ENCODE measurements at regions not wholly inside any gene's neighbourhood (a gene's known extent, or its start where the extent isn't known, plus 50 kb on each side); places are given as distances from the start of the nearest gene placed in this dataset.

GRCh38 chr7:16015981-16016380, 329.5 kb upstream of the MEOX2 start:
- no peak for TF ChIP-seq Cebpa-rat (IDR thresholded peaks at IDR 0.05)
- H3K27ac ChIP-seq: no peak overlapping the region
- no peaks in the 10 kb centered on the region for H3K9me3 ChIP-seq (replicated peaks in 1 of 11)
- H3K4me1 ChIP-seq: no peaks in the 10 kb centered on the region
- H3K9ac ChIP-seq: no peak overlapping the region
- no peaks in the 10 kb centered on the region for H4K20me1 ChIP-seq
- H3K4me3 ChIP-seq: no peak overlapping the region
- no peaks in the 10 kb centered on the region for H3K36me3 ChIP-seq
- H3K4me2 ChIP-seq: no peak overlapping the region
- no peaks in the 10 kb centered on the region for H3K27me3 ChIP-seq

DNA sequence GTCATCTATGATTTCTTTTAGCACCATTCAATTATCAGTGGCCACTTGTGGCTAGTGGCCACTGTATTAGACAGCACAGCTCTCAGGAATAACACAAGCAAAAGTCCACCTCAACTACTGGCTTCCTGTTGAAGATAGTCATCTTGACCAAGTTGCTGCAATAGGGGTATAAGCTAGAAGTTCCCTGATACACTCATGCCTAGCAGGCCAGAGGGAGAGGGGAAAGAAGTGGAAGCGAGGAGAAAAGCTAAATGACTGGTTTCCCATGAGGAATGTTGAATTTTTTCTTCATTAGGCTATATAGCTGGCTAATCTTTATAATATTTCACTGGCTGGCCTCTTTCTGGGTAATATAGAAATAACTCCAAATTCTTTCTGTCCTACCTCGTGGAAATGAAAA, 327.5 kb upstream of the MEOX2 start:
- no peak overlapping the region for H3K27ac ChIP-seq
- no peak overlapping the region for H3K9ac ChIP-seq
- H3K36me3 ChIP-seq: no peaks in the 10 kb centered on the region
- no peaks in the 10 kb centered on the region for H3K9me3 ChIP-seq (replicated peaks in 1 of 11)
- no peaks in the 10 kb centered on the region for H3K4me1 ChIP-seq
- H3K27me3 ChIP-seq: no peaks in the 10 kb centered on the region
- no peak overlapping the region for H3K4me3 ChIP-seq
- no peaks in the 10 kb centered on the region for H4K20me1 ChIP-seq
- H3K4me2 ChIP-seq: no peak overlapping the region
- no peak for TF ChIP-seq Cebpa-rat (IDR thresholded peaks at IDR 0.05)

DNA sequence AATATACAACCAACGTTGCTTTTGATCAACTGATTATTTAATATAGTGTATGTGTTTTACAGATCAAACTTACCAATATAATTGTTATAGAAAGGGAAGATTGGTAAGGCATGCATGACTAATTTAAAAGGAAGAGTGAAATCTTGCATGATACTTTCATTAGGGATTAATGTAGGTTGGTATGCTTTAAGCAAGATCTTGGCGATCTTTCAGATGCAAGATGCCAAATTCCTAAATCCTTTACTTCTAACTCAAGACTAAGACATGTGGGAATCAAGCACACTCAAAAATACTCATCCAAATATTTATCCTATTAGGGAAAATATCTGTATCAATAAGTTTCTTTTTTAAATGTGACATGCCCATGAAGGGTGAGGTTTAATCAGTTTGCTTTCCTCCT, 321.4 kb upstream of the MEOX2 start:
- Histone ChIP-seq H3K27ac (no peak overlapping the region), H3K9ac (no peak overlapping the region)
- TF ChIP-seq Cebpa-rat (IDR thresholded peaks at IDR 0.05): no peak

GRCh38 chr7:16004702-16005101, 318.2 kb upstream of the MEOX2 start:
- Histone ChIP-seq H3K9me3 (replicated peaks in 1 of 11) (no peaks in the 10 kb centered on the region), H3K27me3 (no peaks in the 10 kb centered on the region), H3K27ac (no peak overlapping the region), H3K4me2 (no peak overlapping the region), H4K20me1 (no peaks in the 10 kb centered on the region), H3K9ac (no peak overlapping the region), H3K36me3 (no peaks in the 10 kb centered on the region), H3K4me3 (no peak overlapping the region), H3K4me1 (no peaks in the 10 kb centered on the region)
- no peak for TF ChIP-seq Cebpa-rat (IDR thresholded peaks at IDR 0.05)

More for the DNA sequence above, 321.4 kb upstream of the MEOX2 start:
- Histone ChIP-seq H3K4me3 (no peak overlapping the region), H3K36me3 (no peaks in the 10 kb centered on the region), H3K4me2 (no peak overlapping the region), H3K4me1 (no peaks in the 10 kb centered on the region), H3K9me3 (replicated peaks in 1 of 11) (no peaks in the 10 kb centered on the region), H4K20me1 (no peaks in the 10 kb centered on the region), H3K27me3 (no peaks in the 10 kb centered on the region)

GRCh38 chr7:16001477-16001876, 315.0 kb upstream of the MEOX2 start:
- no peak overlapping the region for H3K27ac ChIP-seq
- no peak overlapping the region for H3K4me3 ChIP-seq
- H3K9me3 ChIP-seq (replicated peaks in 1 of 11): no peaks in the 10 kb centered on the region
- no peaks in the 10 kb centered on the region for H3K36me3 ChIP-seq
- TF ChIP-seq Cebpa-rat (IDR thresholded peaks at IDR 0.05): no peak
- H3K4me1 ChIP-seq: no peaks in the 10 kb centered on the region
- H3K27me3 ChIP-seq: no peaks in the 10 kb centered on the region
- H4K20me1 ChIP-seq: no peaks in the 10 kb centered on the region
- no peak overlapping the region for H3K4me2 ChIP-seq
- no peak overlapping the region for H3K9ac ChIP-seq

DNA sequence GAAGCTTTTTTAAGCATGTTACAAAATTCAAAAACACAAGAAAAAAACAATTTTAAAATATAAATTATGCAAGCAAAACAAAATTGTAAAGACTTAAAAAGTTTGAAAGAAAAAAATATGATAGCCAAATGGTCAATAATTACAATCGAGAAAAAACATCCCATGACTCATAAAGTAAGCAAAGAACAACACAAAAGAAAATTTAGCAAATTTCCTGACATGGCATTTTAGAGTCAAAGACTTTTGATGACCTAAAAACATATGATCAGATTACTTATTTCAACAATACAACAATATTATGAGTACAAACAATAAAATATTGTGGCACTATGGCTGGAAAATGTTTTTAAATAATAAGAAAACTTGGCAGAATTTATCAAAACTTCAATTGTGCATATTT, 312.1 kb upstream of the MEOX2 start:
- Histone ChIP-seq H3K27ac (no peak overlapping the region), H3K4me1 (no peaks in the 10 kb centered on the region), H3K36me3 (no peaks in the 10 kb centered on the region), H3K4me3 (no peak overlapping the region), H3K9me3 (replicated peaks in 1 of 11) (no peaks in the 10 kb centered on the region), H3K9ac (no peak overlapping the region), H4K20me1 (no peaks in the 10 kb centered on the region), H3K27me3 (no peaks in the 10 kb centered on the region), H3K4me2 (no peak overlapping the region)
- no peak for TF ChIP-seq Cebpa-rat (IDR thresholded peaks at IDR 0.05)

DNA sequence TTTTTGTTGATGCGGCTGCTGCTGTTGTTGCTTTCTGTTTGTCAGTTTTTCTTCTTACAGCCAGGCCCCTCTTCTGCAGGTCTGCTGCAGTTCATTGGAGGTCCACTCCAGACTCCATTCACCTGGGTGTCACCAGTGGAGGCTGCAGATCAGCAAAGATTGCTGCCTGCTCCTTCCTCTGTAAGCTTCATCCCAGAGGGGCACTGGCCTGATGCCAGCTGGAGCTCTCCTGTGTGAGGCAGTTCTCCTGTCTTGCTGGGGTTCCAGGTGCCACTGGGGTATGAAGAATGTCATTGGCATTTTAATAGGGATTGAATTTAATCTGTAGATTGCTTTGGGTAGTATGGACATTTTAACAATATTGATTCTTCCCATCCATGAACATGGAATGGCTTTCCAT, 308.5 kb upstream of the MEOX2 start:
- Histone ChIP-seq H3K4me3 (no peak overlapping the region), H3K9me3 (replicated peaks in 1 of 11) (no peaks in the 10 kb centered on the region), H3K4me1 (no peaks in the 10 kb centered on the region), H3K9ac (no peak overlapping the region), H3K36me3 (no peaks in the 10 kb centered on the region), H3K4me2 (no peak overlapping the region), H4K20me1 (no peaks in the 10 kb centered on the region), H3K27me3 (no peaks in the 10 kb centered on the region), H3K27ac (no peak overlapping the region)
- no peak for TF ChIP-seq Cebpa-rat (IDR thresholded peaks at IDR 0.05)

DNA sequence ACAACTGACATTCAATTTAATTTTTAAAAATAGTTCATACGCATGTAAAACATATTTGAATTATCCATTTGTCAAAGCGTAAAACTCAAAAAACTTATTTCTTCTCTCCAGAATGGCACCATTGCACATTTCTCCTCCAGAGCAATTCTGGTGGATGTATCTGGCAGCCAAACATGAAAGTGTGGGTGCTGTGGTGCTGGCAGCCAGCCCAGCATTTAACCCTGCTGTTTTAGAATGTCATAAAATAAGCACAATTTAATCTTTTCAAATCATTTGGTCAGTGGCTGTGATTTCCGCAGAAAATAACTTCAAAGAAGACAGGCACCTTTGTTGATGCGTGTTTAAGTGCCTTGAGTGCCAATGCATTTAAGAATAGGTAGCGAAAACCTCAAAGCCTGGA, 302.7 kb upstream of the MEOX2 start:
- no peak for TF ChIP-seq Cebpa-rat (IDR thresholded peaks at IDR 0.05)
- no peak overlapping the region for H3K9ac ChIP-seq

DNA sequence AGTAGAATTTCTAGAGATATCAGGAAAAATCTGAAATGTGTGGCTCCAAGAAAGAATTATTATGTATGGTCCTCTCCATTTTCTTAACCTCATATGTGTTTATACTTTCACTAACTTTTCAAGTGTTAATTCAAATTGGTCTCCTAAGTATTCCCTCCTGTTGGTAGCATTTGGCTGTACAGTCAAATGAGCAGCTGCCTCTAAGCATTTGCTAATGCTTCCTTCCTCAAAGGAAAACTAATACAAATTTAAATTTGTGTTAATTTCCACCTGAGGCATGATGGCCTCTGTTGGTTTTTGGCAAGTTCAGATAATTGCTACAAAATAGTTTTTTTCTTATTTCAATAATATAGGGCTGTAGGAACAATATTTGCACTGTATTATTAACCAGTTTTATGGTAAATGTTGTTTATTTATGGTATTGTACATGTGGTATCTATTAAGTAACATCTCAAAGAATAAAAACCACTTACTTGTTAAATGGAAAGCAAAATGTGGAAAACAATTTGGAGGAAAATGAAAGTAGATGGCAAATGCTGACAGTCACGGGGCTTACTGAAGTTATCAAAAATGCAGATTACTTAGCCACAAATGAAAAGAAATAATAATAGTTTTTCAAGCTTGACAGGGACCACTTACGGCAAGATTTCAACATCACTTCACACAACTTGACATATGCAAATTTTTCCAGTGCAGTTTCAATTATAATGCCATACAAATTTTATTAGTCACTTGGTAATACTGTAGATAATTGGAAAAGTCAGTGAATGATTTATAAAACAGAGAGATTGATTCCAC, 299.3 kb upstream of the MEOX2 start:
- Histone ChIP-seq H3K9me3 (replicated peaks in 1 of 11) (no peaks in the 10 kb centered on the region), H3K4me3 (no peak overlapping the region), H3K4me2 (no peak overlapping the region), H3K9ac (no peak overlapping the region), H3K36me3 (no peaks in the 10 kb centered on the region), H3K27me3 (no peaks in the 10 kb centered on the region), H3K27ac (no peak overlapping the region), H3K4me1 (no peaks in the 10 kb centered on the region), H4K20me1 (no peaks in the 10 kb centered on the region)
- TF ChIP-seq Cebpa-rat (IDR thresholded peaks at IDR 0.05): no peak

More for the DNA sequence above, 302.7 kb upstream of the MEOX2 start:
- no peaks in the 10 kb centered on the region for H3K27me3 ChIP-seq
- H4K20me1 ChIP-seq: no peaks in the 10 kb centered on the region
- no peaks in the 10 kb centered on the region for H3K36me3 ChIP-seq
- H3K9me3 ChIP-seq (replicated peaks in 1 of 11): no peaks in the 10 kb centered on the region
- no peak overlapping the region for H3K4me2 ChIP-seq
- no peaks in the 10 kb centered on the region for H3K4me1 ChIP-seq
- H3K27ac ChIP-seq: no peak overlapping the region
- no peak overlapping the region for H3K4me3 ChIP-seq

DNA sequence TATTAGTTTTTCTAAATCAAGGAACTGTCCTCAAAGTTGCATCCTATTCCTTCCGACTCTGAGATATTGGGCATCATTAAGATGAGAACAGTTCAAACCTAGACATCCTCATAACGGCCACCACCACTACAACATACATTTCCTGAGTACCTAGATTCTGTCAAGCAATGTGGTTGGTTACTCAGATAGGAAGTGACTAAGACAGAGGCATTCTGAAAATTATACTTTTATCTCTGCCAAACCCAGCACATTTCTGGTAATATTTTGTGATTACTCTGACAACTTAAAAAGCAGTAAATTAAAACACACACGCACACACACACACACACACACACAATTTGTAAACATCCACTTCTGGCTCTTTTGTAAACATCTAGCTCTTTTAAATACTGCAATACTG, 291.2 kb upstream of the MEOX2 start:
- TF ChIP-seq Cebpa-rat (IDR thresholded peaks at IDR 0.05): no peak
- H4K20me1 ChIP-seq: no peaks in the 10 kb centered on the region
- no peaks in the 10 kb centered on the region for H3K36me3 ChIP-seq
- H3K9me3 ChIP-seq (replicated peaks in 1 of 11): no peaks in the 10 kb centered on the region
- H3K27ac ChIP-seq: no peak overlapping the region
- peak overlapping the region in 2 of 11 experiments; percentile 9 to 27; a peak in 1 of 22 replicates for H3K4me2 ChIP-seq
- no peaks in the 10 kb centered on the region for H3K27me3 ChIP-seq
- H3K9ac ChIP-seq: no peak overlapping the region
- H3K4me1 ChIP-seq: peaks cover 0 to 24% (median 7%) of the 10 kb centered on the region in 10 experiments; a peak in 10 of 20 replicates
- no peak overlapping the region for H3K4me3 ChIP-seq

Data from BLaER1 treated with 17β-estradiol and CSF1 and Interleukin-3, amounts not matched to agents 10 nM and 100 nM (cell line).